ENCODE measurements at regions not wholly inside any gene's neighbourhood (a gene's known extent, or its start where the extent isn't known, plus 50 kb on each side); places are given as distances from the start of the nearest gene placed in this dataset.

DNA sequence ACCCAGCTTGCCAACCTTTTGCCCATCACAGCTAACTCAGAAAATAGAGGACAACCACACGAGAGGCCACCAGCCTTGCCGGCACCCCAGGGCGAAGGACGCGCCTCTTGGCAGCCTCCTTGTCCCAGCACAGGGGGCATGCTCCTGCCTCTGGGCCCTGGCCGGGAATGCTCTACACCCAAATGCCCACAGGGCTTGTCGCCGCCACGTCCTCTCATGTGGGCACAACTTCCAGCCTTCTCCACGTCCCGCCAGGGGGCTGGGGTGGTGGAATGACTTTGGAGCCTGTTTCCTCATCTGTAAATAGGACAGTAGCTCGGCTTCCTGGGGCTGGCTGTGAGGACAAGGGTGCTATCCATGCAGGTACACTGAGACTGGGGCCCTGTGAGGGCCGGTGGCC lies 152.4 kb upstream of the MLN start:
- Mint-ChIP-seq H3K36me3 (no peaks in the 10 kb centered on the region), H3K27ac (no peak overlapping the region), H3K9me3 (no peaks in the 10 kb centered on the region)
- ATAC-seq (no peak), DNase-seq (ENCODE audit: low spot score in 2 of 2) (no peak)

DNA sequence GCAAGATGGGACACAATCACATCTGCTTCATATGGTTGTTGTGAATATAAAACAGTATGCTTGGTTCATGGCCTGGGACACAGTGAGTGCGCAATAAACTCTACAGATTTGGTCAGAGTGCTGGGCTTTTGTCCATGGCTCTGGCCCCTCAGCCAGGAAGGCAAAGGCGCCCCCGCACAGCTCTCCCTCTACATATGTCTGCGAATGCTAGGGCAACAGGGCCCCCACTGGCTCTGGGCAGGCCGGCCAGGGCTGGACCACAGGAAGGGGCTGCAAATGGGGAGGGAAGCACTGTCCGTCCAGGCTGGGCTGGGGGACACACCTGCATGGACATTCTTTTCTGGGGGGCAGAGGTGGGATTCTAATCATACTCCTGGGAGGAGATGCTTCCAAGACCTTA lies 151.8 kb upstream of the MLN start:
- H3K36me3 Mint-ChIP-seq, result no peaks in the 10 kb centered on the region

DNA sequence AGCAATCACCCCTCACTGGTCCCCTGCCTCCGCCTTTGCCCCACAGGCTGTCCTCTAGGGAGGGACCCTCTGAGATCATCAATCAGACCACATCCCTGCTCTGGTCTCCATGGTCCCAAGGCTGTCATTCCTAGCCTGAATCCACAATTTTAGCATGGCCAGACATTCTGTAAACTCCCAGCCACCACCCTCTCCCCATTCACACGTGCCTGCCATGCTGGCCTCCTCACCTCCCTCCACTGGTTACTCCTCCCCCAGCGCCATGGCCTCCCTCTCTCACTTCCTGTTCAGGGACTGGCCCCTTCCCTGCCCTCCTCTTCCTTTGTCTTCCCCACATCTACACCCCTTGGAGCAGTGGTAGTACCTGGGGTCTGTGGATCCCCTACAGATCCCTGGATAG lies 150.7 kb upstream of the MLN start:
- DNase-seq (ENCODE audit: low spot score in 2 of 2) (no peak), ATAC-seq (no peak)
- Mint-ChIP-seq H3K9me3 (no peaks in the 10 kb centered on the region), H3K36me3 (no peaks in the 10 kb centered on the region), H3K27ac (peak overlapping the region in 1 of 2 donors; percentile 82)

More for the DNA sequence above, 151.8 kb upstream of the MLN start:
- Mint-ChIP-seq H3K27ac (no peak overlapping the region), H3K9me3 (no peaks in the 10 kb centered on the region)
- DNase-seq (ENCODE audit: low spot score in 2 of 2) (no peak), ATAC-seq (no peak)

DNA sequence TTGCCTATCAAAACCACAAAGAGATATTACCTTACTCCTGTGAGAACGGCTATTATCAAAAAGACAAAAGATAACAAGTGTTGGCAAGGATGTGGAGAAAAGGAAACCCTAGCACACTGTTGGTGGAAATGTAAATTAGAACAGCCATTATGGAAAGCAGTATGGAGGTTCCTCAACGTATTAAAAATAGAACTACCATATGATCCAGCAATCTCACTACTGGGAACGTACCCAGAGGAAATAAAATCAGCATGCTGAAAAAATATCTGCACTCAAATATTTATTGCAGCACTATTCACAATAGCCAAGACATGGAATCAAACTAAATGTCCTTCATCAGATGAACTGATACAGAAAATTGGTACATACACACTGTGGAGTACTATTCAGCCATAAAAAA lies 149.4 kb upstream of the MLN start:
- DNase-seq (ENCODE audit: low spot score in 2 of 2) (no peak), ATAC-seq (no peak)
- no peaks in the 10 kb centered on the region for H3K36me3 Mint-ChIP-seq
- no peak overlapping the region for H3K27ac Mint-ChIP-seq
- H3K9me3 Mint-ChIP-seq, result no peaks in the 10 kb centered on the region

DNA sequence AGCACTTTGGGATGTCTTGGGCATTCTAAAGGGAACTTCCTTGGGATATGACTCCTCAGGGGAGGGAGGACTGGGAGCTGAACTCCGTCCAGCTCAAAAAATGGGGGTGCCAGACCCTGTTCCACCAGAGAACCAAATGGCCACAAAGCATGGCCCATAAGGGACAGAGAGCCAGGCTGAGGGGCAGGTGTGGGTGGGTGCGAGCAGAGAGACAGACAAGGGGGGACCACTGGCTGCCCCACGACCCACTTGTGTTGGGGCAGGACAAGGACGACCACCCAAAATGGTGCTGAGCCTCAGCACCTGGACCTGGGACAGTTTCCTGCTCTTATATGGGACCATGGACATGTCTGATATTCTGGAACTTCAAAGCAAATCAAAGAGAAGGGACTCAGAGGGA lies 148.2 kb upstream of the MLN start:
- Mint-ChIP-seq H3K9me3 (no peaks in the 10 kb centered on the region), H3K27ac (no peak overlapping the region)
- ATAC-seq, result no peak

DNA sequence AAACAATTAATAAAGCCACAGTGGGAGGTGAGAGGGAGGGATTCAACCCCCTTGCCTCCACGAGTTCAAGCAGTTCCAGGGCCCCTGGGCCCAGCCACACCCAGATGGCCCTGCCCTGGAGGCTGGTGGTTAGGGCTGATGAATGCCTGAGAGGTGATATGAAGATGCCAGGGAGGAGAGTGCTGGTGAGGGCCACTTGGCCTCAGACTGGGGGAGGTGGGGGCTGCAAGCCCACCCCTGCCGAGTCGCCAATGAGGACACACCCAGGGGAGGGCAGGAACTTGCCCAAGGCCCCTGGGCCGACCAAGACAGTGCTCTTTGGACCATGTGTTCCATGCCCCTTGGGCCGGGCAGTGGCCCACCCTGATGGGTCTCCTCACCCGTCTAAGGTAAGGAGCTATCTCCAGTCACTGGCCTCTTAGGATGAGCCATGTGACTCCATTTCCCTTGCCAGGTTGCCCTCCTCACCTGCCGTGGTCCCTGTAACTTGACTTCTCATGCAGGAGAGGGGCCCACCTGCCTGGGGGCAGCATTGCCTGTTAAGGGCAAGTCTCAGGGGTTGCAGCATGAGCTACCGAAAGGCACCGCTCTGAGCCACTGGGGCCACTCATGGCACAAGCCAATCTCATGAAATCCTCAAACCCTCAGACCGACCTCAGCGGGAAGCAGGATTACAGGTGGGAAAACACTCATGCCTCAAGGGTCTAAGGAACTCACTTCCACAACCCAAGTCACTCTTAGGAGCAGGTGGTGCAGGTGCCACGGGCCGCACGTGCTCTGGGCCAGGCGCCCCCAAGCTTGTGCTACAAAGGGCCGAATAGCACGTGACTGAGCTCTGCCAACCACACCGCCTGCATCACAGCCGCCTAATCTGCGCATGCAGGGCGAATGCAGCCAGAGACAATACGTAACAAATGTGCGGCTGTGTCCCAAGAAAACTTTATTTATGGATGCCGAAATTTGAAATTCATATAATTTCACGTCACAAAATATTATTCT lies 147.4 kb upstream of the MLN start:
- no peaks in the 10 kb centered on the region for H3K9me3 Mint-ChIP-seq
- DNase-seq (ENCODE audit: low spot score in 2 of 2), result no peak

More for the DNA sequence above, 148.2 kb upstream of the MLN start:
- H3K36me3 Mint-ChIP-seq, result no peaks in the 10 kb centered on the region
- DNase-seq (ENCODE audit: low spot score in 2 of 2), result no peak

DNA sequence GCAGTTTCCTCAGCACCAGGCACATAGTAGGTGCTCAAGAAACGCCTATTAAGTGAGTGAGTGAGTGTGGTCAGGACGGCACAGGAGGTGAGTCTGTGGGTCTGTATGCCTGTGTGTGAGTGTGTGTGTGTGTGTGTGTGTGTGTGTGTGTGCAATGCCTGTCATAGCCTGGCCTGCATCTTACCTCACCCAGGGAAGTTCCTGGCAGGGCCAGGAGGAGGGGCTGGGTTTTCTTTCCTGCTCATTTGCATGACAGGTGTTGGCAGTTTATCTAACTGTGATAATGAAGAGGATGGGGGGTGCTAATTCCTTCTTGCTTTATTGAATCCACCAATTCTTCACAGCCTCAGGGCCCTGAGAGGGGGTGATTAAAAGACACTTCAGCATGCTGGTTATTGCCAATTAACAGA lies 146.7 kb upstream of the MLN start:
- Mint-ChIP-seq H3K36me3 (no peaks in the 10 kb centered on the region), H3K9me3 (no peaks in the 10 kb centered on the region), H3K27ac (no peak overlapping the region)
- ATAC-seq (no peak), DNase-seq (ENCODE audit: low spot score in 2 of 2) (no peak)

More for the DNA sequence above, 147.4 kb upstream of the MLN start:
- Mint-ChIP-seq H3K27ac (no peak overlapping the region), H3K36me3 (no peaks in the 10 kb centered on the region)
- ATAC-seq, result no peak

DNA sequence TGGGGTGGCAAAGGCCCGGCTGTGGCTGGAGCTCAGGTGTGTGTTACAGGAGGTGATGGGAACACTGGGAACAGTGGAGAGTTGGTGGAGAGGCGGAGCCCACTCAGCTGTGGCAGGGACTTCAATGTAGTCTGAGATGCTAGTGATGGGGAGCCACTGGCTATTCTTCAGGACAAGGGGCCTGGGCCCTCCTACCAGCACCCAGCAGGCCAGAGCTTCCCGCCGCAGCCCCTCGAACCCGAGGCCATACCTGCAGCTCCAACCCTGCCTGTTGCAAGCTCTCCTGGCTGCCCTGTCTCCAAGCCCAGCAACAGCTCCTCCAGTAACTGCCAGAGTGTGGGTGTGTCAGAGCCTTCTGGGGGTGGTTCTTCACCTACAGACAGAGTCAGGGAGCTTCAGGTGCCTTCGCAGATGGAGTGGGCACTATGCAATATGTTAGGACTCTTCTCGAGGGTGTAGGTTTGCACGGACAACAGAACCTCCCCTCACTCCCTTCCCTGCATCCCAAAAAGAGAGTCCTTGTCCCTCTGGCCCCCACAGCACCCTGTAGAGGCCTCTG lies 146.2 kb upstream of the MLN start:
- ATAC-seq, result no peak
- H3K9me3 Mint-ChIP-seq, result no peaks in the 10 kb centered on the region
- no peak overlapping the region for H3K27ac Mint-ChIP-seq
- H3K36me3 Mint-ChIP-seq, result no peaks in the 10 kb centered on the region
- DNase-seq (ENCODE audit: low spot score in 2 of 2), result no peak

DNA sequence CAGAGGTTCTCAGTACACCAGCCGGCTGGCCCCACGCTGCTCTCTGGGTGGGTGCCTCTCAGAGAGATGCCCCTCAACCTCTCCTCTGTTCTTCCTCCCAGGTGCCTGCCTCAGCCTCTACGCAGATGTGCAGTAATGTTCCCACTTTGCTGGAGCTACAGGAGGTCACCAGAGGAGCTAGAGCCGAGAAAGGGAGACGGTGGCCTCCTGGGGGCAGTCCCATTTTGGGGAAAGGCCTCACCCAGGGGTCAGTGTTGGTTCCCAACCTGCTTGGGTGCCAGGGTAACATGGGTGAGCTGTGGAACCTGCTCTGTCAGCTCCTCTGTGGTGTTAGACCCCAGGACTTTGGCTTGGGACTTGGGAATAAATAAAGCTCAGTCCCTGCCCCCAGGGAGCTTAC lies 145.3 kb upstream of the MLN start:
- DNase-seq (ENCODE audit: low spot score in 2 of 2) (no peak), ATAC-seq (no peak)
- H3K27ac Mint-ChIP-seq, result no peak overlapping the region
- no peaks in the 10 kb centered on the region for H3K36me3 Mint-ChIP-seq
- H3K9me3 Mint-ChIP-seq, result no peaks in the 10 kb centered on the region

DNA sequence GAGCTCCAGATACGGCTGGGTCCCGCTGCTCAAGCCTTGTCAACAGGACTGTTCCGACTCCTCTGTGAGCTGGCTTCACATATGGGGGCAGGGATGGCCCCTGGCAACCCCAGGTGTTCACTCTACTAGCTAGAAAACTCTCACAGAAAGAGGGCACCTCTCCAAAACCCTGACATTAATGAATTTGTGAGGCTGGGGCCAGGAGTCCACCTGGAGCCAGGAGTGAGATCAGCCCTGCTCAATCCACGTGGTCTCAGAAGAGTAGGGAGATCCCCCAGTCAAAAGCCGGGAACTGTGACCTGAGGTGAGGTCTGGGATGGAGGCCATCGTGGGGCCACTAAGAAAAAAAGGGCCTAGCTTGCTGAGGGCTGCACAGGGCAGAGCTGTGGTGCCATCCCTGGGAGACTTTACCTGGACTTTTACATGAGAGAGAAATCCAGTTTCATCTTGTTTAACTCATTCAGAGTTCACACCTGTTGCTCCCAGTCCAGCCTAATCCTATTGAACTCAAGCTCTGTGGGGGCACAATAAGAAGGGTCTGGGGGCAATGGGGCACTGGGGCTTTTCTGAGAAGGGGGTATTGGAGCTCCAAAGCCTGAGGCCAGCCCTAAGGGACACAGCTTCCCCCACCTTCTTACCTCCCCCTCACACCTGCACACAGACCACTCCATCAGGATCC lies 144.3 kb upstream of the MLN start:
- Mint-ChIP-seq H3K27ac (no peak overlapping the region), H3K9me3 (no peaks in the 10 kb centered on the region), H3K36me3 (no peaks in the 10 kb centered on the region)
- no peak for ATAC-seq
- no peak for DNase-seq (ENCODE audit: low spot score in 2 of 2)

DNA sequence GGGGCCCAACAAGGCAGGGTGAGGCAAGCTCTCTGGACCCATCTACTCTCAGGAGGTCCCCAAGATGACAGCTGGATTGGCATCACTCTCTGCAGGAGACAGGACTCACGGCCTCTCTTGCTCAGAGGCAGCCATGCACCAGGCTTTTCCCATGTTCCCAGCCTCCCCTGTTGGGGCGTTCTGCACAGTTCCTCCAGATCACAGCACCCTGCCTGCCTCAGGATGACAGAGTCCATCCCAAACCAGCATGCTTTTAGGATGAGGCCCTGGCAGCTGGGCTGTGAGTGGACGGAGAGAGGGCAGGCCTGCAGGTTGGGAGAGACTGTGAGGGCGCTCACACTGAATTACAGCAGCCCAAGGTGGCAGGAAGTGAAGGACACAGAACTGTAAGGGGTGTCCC lies 143.2 kb upstream of the MLN start:
- DNase-seq (ENCODE audit: low spot score in 2 of 2) (no peak), ATAC-seq (no peak)
- H3K27ac Mint-ChIP-seq, result peak overlapping the region in 1 of 2 donors; percentile 38
- no peaks in the 10 kb centered on the region for H3K9me3 Mint-ChIP-seq
- H3K36me3 Mint-ChIP-seq, result no peaks in the 10 kb centered on the region

DNA sequence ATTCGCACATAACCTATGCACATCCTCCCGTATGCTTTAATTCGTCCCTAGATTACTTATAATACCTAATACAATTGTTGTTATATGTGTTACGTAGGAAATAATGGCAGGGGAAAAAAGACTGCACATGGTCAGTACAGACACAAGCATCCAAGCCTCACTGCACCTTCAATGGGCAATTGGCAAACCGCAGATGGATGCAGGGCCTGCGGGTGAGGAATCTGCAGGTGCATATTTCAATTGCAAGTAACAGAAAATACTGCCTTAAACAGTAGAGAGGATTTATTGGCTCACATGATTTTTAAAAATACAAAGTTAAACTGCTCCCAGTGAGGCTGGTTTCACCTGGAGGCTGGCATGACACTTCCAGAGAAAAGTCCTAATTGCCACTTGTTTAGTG lies 142.1 kb upstream of the MLN start:
- Mint-ChIP-seq H3K27ac (no peak overlapping the region), H3K36me3 (no peaks in the 10 kb centered on the region), H3K9me3 (no peaks in the 10 kb centered on the region)
- DNase-seq (ENCODE audit: low spot score in 2 of 2), result no peak
- no peak for ATAC-seq

DNA sequence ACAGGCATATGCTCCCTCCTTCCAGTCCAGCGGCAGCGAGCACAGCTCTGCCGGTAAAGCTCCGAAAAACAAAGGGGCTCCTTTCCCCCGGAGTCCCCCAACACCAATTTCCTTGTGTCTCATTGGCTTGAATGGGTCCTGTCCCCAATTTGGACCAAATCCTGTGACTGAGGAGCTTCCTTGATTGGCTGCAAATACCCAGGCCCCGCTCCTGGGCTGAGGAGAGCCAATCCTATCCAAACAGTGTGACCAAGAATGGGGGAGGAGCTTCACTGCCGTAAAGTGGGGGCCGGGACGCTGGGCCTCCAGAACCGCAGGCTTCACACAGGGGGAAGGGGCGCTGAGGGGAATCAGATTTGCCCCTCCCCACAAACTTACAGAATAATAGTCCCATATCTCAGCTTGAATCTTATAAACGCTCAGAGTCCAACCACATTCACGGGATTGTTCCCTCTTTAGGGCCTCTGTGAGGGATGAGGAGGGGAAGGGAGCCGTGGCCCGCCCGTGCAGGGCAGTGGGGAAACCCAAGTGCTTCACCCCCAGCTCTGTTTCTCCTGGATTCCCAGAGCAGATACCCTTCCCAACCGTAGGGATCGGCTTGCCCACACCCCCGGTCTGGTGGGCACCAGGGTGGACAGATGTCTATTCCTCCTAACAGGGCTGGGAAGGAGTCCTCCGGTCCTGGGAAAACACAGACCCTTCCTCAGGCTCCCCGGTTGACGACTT lies 141.0 kb upstream of the MLN start:
- H3K9me3 Mint-ChIP-seq, result no peaks in the 10 kb centered on the region
- DNase-seq (ENCODE audit: low spot score in 2 of 2), result no peak
- no peak overlapping the region for H3K27ac Mint-ChIP-seq
- no peak for ATAC-seq
- H3K36me3 Mint-ChIP-seq, result no peaks in the 10 kb centered on the region

DNA sequence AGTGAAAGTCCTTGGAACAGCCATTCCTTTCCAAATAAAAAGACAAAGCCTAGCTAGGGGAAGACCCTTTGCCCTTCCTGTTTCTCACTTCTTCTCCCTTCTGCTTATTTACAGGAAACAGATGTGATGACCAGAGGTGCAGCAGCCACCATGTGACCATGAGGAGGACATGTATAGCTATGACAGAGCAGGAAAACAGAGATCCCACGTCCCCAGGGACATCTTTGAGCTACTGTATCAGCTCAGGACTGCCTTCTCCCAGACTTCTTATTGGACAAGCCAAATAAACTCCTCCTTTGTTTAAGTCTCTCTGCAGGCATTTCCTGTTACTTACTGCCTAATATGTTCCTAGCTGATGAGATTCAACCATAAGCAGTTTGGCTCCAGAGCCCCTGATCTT lies 133.1 kb upstream of the MLN start:
- no peaks in the 10 kb centered on the region for H3K9me3 Mint-ChIP-seq
- ATAC-seq, result no peak
- H3K36me3 Mint-ChIP-seq, result no peaks in the 10 kb centered on the region
- H3K27ac Mint-ChIP-seq, result peak overlapping the region in 1 of 2 donors; percentile 58
- no peak for DNase-seq (ENCODE audit: low spot score in 2 of 2)

DNA sequence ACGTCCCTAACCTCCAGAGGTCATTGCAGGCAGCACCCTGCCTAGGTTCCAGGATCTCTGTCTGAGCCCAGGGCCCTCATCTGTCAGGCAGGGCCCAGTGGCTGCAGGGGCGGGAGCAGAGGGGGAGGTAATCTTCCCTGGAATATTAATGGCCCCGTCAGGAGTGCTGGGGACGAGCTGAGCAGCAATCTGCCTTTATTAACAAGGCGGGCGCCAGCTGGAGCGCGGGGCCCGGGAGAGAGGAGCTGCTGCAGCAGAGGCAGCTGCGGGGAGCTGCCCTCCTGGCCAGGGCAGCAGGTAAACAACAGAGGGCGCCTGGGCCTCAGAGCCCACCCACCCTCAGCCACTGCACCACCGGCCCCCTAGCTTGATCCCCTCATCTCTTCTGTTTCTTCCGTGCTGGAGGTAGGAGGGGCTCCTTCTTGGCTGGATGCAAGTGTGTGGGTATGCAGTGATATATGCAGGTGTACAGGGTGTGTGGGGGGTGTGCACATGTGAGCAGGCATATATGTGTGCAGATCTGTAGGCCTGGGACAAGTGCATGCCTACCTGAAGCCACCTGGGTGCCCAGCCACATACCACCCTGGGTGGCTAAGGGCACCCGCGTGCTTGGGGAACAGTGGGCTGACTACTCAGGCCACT lies 131.8 kb upstream of the MLN start:
- no peaks in the 10 kb centered on the region for H3K36me3 Mint-ChIP-seq
- DNase-seq (ENCODE audit: low spot score in 2 of 2) (no peak), ATAC-seq (no peak)
- H3K9me3 Mint-ChIP-seq, result no peaks in the 10 kb centered on the region
- no peak overlapping the region for H3K27ac Mint-ChIP-seq

DNA sequence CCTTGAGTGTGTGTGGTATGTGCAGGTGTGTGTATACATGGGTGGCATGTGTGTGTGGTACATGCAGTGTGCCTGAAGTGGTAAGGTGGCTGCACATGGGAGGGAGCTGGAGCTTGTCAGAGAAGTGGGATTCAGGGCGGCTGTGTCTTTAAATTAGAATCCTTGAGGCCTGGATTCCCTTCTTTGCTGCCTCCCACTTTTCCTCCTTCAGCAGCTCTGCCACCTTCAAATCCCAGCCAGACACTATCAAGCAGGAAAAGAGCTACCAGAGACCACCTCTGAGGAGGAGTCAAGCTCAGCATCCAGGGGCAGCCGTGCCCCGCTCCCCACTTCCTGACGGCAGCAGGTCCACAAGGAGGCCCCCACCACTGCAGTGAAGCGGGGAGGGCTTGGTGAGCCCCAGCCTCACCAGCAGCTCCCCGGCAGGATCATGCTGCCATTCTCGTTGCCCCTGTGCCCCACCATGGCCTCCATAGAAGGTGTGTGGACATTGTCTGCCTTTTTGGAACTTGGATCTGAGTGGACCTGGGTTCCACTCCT lies 131.0 kb upstream of the MLN start:
- ATAC-seq (no peak), DNase-seq (ENCODE audit: low spot score in 2 of 2) (no peak)
- H3K9me3 Mint-ChIP-seq, result no peaks in the 10 kb centered on the region
- no peaks in the 10 kb centered on the region for H3K36me3 Mint-ChIP-seq
- peak overlapping the region in 1 of 2 donors; percentile 89 for H3K27ac Mint-ChIP-seq

Measured in activated naive CD4-positive, alpha-beta T cell treated with anti-CD3 and anti-CD28 coated beads, Interleukin-2, amount 50 U/mL, for 72 hours (primary cell).